ENCODE measurements at regions not wholly inside any gene's neighbourhood (a gene's known extent, or its start where the extent isn't known, plus 50 kb on each side); places are given as distances from the start of the nearest gene placed in this dataset.
"Not testable (repeated sequence)": the region's sequence is repeated elsewhere in the genome, so short reads cannot be mapped to it uniquely, and the experiment has no call there.

DNA sequence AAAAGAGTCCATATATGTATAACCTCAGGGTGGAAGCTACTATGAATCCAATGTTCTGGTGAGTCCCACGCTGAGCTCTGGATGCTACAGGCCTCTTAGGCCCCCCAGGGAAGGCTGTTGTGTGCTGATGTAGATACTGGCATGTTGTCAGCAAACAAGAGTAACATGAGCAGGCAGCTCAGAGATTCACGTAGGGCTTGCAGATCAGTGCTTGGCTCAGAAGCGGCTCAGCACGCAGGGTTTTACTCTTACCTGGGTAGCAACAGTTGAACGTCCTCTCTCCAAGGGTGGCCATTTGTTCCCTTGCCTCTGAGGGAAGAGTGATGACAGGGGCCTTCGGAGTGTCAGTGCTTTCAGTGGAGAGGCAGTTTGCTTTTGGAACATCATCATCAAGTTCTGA lies 93.4 kb downstream of the ZFP64 start:
- no peak for DNase-seq (ENCODE audit: low spot score)

DNA sequence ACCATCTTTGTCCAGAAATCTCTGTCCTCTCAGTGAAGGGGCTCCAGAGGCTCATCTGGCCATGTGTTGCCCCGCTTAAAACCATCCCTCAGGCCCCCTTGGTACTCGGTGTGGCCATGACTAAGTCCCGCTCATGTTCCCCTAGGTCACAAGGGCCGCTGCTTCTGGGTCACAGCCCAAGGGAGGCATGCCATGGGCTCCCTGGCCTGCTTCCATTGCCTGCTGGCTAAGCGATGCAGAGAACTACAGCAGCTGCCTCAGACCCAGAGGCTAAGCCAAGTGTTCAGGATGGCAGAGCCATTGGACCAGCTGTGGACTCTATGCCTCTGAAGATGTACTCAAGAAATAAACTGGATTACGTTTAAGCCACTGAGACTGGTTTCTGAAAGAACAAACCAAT lies 95.5 kb downstream of the ZFP64 start:
- DNase-seq (ENCODE audit: low spot score) = no peak

DNA sequence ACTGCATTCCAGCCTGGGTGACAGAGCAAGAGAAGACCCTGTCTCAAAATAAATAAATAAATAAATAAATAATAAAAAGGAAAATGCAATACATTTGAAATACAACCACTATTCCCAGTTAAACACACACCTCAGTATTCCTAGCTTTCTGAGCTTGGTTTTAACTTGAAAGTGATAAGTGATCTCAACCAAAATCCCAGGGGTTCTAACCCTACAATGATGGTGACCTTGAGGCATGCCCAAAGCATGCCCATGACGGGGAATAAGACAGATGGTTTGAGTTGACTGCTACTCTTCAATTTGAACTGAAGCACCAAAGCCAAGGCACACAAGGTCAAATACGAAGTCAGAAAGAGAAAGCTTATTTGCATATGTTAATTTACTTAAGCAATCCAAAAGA lies 96.9 kb downstream of the ZFP64 start:
- no peak for DNase-seq (ENCODE audit: low spot score)

DNA sequence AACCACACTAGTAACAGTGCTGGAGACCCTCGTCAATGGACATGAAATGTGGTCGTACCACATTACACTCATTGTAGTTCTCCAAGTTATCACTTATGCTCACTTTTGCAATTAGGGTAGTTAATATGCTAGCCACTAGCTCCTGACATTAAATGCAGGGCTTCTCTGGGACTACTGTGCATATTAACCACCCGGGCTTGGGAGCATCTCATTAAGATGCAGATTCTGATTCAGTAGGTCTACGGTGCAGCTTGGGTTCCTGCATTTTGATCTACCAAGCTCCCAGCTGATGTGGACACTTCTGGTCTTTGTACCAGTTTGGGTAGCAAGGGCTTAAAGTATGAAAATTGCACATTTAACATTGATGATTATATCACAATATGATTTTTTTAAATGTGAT lies 98.0 kb downstream of the ZFP64 start:
- no peak for DNase-seq (ENCODE audit: low spot score)

DNA sequence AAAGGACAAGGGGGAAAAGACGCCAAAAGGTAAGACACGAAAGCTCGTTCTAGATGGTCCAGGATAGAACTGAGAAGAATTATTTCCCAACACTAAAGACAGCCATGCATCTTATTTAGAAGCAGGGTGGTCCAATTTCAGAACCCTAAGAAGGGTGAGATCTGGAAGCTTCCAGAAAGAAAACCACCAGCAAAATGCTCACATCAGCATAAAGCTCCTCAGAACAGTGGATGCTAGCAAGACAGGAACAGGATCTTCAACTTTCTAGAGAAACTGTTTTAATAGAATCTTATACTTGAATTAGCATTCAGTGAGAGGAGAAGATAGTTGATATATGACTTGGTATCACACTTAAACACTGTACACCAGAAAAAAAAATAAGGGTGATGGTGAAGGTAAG lies 101.5 kb downstream of the ZFP64 start:
- DNase-seq (ENCODE audit: low spot score) = no peak

DNA sequence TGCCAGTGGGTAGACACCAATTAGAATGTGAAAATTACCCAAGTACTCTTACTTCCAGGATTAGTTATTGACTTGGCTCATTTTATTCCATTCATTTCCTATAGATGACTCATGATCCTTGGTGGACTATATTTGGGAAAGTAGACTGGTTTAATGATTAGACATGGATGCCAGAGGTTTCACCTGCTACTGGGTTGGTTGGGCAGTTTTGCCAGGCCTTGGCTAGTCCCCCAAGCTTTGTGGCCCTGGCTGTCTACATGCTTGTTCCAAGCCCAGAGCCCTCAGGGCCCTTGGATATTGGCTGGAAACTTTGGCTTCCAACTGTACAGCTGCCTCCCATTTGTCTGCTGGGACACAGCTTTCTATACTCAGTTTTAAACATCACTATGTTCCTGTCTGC lies 104.1 kb downstream of the ZFP64 start:
- no peak for DNase-seq (ENCODE audit: low spot score)

DNA sequence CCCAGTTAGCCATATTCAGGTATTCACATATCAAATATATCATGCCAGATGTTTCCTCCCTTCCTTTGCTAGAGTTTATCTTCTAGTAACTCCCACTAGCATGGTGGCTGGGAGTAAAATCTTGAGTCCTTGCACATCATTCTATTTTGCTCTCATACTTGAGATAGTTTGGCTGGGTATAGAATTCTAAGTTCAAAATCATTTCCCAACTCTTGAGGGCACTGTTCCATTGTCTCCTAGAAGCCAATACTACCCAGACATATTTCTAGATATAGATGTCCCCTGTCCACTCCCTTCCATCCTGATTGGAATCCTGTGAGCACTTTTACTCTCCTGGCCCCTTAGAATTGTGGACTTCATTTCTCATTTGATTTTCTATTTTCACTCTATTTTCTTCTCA lies 104.7 kb downstream of the ZFP64 start:
- no peak for DNase-seq (ENCODE audit: low spot score)

DNA sequence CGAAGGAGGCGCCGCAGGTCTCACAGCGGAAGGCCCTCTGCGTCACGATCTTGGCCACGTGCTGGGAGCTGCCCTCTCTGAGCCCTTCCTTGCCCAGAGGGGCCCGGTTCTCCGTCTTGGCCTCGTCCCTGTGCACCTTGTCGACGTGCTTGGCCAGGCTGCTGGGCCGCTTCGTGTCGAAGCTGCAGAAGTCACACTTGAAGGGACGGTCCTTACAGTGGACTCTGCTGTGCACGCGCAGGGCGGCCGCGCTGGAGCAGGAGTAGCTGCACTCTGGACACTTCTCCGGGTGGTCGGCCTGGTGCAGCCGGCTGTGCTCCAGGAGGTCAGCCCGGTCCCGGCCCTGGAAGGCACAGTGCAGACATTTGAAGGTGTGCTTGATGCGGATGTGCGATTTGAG lies 106.9 kb downstream of the ZFP64 start:
- no peak for DNase-seq (ENCODE audit: low spot score)

DNA sequence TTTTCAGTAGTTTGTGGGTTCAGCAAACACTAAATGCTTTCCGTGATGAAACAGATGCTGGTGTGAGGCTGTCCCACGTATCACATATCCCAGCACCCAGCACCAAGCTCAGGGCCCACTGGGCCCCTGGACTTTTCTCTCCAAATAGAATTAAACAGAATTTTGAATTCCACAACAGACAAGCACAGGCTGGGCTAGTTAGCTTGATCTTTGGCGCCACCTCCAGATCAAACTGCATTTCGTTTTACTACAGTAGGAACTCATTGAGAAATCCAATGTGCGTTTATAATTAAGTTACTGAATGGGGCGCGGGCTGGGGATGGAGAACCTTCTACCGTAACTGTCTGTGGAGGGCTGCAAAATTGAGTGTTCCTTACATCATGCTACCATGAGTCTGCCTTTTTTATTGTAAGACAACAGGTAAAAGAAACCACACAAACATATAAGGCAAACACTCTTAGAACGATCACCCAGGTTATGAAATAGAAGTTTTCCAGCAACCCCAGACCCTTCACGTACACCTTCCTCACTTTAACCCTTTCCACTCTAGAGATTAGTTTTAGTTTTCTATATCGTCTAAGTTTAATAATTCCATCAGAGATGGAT lies 107.8 kb downstream of the ZFP64 start:
- peak; percentile 72 for DNase-seq (ENCODE audit: low spot score)

DNA sequence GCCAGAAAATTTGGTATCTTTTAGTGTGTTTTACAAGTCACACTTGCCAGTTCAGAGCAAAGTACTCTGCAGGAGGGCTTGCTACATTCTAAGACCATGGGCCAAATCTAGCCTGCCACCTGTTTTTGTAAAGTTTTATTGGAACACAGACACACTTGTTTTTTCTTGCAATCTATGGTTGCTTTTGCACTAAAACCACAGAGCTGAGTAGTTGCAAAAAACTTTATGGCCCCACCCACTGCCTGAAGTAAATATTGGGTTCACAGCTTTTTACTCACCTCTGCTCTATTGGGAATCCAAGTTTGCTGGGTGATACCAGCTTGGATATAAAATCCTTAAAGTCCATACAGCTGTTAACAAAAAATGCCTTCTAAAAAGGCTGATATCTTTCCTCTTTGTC lies 109.0 kb downstream of the ZFP64 start:
- no peak for DNase-seq (ENCODE audit: low spot score)

DNA sequence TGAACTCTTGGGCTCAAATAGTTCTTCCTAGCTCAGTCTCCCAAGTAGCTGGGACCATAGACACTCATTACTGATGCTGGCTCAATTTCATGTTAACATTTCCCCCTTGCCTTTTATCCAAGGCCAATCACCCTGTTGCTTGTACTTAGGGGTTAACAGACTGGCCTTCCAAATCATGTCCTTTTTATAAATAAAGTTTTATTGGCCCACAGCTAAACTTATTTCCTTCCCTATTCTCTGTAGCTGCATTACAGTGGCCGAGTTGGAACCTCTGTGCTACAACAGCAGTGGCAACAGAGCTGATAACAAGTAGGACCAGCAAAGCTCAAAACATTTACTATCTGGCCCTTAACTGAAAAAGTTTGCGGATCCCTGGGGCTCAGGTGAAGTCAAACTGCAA lies 109.8 kb downstream of the ZFP64 start:
- DNase-seq (ENCODE audit: low spot score) = no peak

DNA sequence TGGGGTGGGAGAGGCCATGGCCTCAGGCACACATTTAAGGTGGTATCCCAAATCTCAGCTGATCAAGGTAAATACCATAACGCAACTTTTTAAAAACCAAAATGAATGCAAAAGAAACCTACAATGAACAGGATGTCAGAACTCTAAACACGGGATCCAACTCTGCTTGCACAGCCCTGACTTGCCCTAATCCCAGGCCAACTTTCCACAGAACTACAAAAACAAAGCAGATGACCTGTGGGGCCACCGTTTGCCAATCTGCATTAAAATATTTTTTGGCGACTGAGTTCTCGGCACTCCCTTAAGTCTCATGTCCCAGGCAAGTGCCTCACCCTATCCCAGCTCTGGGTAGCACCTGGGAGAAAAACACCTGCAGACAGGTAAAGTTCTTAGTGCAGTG lies 110.5 kb downstream of the ZFP64 start:
- DNase-seq (ENCODE audit: low spot score) = no peak

DNA sequence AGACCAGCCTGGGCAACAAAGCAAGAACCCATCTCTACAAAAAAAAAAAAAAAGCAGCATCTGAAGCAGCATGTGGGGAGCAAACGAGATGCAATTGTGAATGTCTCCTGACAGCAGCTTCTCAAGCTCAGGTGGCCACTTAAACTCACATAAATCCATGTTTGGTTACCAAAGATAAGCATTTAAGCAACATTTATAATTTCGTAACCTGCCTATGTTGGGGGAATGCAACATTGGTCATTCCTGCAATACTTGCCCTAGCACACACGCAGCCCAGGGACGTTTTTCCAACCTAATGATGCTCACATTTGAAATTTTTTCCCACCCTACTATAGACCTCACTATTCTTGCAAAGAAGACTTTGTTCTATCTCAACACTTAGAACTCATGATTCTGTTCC lies 113.3 kb downstream of the ZFP64 start:
- no peak for DNase-seq (ENCODE audit: low spot score)

DNA sequence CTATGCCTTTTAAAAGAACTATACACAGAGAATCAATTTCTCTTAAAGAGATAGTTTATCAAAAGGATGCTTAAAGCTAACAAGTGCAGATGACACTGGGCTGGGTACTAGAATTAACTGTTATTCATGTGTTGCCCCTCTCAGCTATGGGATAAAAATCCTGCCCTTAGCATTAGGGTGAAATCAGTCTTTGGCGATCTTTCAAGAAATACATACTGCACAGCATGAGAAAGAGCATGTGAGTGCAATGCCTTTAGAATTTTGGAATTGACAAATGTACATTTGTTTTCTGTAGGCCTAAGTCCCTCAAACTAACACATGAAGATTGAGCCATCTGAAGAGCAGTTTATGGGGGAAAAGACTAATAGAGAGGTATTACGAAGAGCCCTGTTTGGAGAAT lies 115.4 kb downstream of the ZFP64 start:
- no peak for DNase-seq (ENCODE audit: low spot score)

DNA sequence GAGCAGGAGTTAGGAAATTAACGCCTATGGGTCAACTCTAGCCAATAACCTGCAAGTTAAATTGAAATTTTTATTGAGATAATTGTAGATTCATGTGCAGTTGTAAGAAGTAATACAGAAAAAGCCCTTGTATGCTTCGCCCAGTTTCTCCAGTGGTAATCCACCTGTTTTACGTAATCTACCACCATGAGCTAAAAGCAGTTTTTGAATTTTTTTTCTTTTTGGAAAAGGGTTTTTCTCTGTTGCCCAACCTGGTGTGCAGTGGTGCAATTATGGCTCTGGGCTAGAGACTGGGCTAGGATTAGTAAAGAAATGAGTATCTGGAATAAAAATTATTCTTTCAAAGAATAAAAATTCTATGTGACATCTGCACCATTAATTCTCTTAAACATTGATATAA lies 116.2 kb downstream of the ZFP64 start:
- no peak for DNase-seq (ENCODE audit: low spot score)

DNA sequence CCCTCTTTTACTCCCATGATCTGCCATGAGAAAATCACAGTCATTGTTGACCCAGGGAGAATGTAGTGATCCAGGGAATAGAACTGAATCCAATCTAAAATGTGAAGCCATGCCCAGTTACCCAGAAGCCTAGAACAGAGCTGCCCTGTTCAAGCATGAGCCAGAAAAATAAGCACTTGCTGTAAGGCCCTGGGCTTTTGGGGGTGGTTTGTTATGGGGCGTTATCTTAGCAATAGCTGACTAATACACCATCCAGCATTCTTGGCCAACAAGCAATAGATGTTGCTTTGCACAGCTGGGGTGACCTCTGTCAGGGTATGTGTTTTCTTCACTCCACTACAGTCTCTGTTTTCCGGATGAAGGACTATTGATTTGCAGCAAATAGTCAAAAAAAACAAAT lies 120.4 kb downstream of the ZFP64 start:
- no peak for DNase-seq (ENCODE audit: low spot score)

DNA sequence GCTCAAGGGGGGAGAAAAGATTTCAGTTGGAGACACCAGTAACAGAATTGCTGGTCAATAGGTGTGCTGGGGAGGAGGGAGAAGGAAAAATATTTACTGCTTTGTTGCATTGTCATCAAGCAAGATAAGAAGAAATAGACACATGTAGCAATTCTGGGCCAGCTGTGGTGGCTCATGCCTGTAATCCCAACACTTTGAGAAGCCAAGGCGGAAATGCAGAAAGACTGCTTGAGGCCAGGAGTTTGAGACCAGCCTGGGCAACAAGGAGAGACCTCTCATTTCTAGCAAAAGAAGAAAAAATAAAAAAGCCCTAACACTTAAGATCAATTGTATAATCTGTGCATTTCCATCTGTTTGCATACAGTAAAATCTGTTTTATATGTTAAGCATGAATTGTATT lies 126.6 kb downstream of the ZFP64 start:
- no peak for DNase-seq (ENCODE audit: low spot score)

DNA sequence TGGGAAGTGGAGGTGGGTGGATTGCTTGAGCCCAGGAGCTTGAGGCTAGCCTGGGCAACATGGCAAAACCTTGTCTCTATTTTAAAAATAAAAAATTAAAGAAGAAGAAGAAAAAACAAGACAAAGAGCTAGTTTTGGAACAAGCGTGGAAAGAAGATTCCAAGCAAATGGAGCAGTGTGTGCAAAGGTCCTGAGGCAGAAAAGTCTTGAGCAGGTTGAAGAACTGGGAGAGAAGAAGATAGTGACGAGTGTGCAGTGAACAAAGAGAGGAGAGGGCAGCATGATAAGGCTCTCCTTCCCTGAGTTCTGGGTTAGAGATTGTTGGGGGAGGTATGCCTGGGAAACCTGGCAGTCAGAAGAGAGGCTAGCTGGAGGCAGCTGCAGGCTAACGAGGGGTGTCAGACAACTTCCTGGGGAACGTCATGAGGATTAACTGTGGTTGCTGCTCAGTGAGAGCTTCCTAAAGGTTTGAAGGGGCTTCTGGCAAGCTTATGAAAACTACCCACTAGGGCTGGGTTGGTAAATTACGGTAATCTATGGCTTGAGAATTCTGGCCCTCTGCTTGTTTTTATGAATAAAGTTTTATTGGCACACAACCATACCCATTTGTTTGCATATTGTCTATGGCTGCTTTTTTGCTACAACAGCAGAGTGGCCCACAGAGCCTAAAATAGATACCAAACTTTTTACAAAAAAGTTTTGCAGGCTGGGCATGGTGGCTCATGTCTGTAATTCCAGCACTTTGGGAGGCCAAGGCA lies 128.9 kb downstream of the ZFP64 start:
- no peak for DNase-seq (ENCODE audit: low spot score)

DNA sequence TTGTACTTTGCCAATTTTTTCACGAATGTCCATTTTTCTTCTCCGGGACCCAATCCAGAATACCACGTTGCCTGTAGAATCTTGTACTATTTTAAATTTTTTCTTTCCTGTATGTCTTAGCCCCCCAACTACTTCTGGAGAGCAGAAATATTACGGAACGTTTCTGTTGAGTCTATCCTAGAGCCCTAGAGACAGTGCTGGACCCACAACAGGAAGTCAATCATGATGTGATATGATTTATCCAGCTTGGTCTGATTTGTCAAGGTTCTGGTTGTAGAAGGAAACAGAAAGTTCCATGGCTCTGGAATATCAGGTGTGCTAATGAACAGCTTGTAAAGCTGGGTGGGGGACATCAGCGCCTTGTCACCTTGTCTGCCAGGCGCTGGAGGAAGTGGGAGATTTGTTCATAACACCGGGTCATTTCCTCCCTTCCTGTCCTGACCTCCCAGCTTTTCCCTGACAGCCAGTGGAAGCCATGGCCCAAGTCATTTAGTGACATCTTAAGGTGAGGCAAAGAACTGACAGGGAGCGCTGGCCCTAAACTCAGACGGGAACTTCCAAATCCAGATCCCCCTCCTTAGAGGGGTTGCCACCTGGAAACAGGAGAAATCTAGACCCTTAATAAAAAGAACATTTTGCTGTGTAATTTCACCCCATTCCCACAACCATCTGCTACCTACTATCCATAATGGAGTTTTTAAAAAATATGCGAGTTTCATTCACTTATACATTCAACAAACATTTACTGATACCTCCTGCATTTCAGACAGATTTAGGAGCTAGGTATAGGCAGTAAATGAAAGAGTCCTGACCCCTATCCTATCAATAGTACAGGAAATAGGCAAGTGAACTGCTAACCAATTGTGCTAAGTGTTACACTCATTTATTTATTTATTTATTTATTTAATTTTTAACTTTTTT lies 130.5 kb downstream of the ZFP64 start:
- DNase-seq (ENCODE audit: low spot score) = peak; percentile 28

DNA sequence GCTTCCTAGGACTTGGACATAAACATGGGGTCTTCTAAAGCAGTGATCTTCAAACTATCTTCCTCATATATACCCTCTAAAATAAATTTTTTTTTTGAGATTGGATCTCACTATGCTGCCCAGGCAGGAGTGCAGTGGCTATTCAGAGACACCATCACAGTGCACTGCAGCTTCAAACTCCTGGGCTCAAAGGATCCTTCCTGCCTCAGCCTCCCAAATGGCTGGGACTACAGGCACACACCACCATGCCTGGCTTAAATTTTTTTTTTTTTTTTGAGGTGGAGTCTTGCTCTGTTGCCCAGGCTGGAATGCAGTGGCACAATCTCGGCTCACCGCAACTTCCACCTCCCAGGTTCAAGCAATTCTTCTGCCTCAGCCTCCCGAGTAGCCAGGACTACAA lies 134.4 kb downstream of the ZFP64 start:
- DNase-seq (ENCODE audit: low spot score) = not testable (repeated sequence)

DNA sequence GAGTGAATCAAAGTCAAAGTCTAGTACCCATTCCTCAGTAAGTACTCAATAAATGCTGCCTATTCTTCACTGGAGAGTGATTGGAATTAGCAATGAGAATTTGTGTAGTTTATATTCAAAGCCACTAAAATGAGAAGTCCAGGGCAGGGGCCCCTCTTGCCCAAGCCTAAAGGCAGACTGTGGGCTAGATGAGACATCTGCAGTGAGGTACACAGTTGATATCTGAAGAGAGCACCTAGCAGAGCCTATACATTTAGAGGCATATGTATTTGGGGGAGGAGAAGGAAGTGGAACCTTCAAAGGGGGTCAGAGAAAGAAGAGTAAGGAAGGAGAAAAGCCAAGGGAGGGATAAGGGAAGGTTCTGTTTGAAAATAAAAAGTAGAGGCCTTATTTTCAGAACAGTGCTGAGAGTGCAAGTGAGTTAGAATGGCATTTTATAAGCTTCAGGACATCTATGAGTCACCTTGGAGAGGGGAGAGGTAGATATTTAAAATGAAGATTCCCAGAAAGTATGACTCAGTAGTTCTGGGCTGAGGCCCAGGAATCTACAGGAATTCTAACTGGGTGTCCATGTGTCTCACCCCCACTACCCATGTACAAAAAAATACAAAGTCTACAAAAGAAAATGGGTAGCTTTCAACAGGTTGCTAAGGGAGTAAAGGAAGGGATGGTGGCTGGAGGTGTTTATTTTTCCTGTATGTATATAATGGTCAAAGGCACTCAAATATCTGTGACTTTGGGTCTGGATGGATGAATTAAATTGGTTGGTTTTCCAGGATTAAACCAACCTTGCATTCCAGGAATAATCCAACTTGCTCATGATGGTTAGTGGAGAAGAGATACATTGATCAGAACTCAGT lies 135.1 kb downstream of the ZFP64 start:
- DNase-seq (ENCODE audit: low spot score) = no peak

DNA sequence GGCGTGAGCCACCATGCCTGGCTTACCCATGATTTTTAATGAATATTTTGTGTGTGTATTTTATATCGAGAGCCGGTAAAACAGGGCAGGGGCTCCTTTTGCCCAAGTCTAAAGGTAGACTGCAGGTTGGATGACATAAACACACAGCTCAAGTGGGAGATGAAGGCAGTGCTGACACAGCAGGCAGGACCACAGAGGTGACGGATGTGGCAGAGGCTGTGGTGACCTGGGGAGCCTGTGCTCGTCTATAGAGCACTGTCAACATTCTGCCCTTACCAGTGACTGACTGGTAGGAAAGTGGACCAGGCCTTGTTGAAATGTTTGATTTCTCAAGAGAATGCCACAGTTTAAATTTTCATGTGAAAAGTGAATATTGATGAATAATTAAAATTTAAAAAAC lies 137.5 kb downstream of the ZFP64 start:
- no peak for DNase-seq (ENCODE audit: low spot score)
